ENCODE measurements at regions not wholly inside any gene's neighbourhood (a gene's known extent, or its start where the extent isn't known, plus 50 kb on each side); places are given as distances from the start of the nearest gene placed in this dataset.

DNA sequence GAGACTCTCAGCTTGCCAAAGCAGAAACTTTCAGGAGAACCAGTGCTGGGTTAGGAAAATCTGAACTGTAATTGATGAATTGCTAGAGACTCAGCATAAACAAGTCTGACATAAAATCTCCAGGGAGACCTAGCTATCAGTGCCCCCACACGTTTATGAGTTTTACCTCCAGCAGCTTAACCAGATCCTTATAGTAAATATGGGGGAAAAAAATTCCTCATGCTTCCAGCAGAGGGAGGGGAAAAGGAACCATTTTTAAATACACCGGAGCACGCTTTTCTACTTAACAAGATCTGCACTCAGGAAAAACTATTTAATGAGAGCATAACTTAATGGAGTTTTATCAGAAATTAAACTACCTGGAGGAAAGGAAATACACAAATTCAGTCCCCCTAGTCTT is 1040.7 kb upstream of the INTU start:
- intact Hi-C loops (cut with DNase I), result no loop called here
- Histone ChIP-seq H3K36me3 (replicated peaks in 1 of 2) (no peaks in the 10 kb centered on the region), H3K9me3 (replicated peaks in 1 of 3) (no peaks in the 10 kb centered on the region), H3K27me3 (no peaks in the 10 kb centered on the region), H3K27ac (no peak overlapping the region), H3K4me1 (replicated peaks in 1 of 2) (no peaks in the 10 kb centered on the region), H3K4me3 (no peak overlapping the region)
- 59 to 64% (median 62%) methylated on average over 3 of the region's 3 CpGs for WGBS, 4 donors
- no peak for TF ChIP-seq POLR2A (IDR thresholded peaks at IDR 0.05)
- TF ChIP-seq, protein P1, sequence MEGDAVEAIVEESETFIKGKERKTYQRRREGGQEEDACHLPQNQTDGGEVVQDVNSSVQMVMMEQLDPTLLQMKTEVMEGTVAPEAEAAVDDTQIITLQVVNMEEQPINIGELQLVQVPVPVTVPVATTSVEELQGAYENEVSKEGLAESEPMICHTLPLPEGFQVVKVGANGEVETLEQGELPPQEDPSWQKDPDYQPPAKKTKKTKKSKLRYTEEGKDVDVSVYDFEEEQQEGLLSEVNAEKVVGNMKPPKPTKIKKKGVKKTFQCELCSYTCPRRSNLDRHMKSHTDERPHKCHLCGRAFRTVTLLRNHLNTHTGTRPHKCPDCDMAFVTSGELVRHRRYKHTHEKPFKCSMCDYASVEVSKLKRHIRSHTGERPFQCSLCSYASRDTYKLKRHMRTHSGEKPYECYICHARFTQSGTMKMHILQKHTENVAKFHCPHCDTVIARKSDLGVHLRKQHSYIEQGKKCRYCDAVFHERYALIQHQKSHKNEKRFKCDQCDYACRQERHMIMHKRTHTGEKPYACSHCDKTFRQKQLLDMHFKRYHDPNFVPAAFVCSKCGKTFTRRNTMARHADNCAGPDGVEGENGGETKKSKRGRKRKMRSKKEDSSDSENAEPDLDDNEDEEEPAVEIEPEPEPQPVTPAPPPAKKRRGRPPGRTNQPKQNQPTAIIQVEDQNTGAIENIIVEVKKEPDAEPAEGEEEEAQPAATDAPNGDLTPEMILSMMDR (IDR thresholded peaks at IDR 0.05), result peak in 1 of 6 experiments; percentile 10
- DNase-seq, result no peak

DNA sequence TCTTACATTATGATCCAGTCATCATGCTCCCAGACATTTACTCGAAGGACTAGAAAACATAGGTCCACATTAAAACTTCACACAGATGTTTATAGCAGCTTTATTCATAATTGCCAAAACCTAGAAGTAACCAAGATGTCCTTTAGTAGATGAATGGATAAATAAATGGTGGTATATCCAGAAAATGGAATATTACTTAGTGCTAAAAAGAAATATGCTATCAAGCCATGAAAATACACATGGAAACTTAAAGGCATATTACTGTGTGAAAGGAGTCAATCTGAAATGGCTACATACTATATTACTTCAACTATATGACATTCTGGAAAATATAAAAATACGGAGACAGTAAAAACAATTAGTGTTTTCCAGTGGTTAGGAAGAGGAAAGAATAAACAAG is 1039.1 kb upstream of the INTU start:
- H3K4me1 ChIP-seq (replicated peaks in 1 of 2), result no peaks in the 10 kb centered on the region
- no peaks in the 10 kb centered on the region for H3K27me3 ChIP-seq
- no peaks in the 10 kb centered on the region for H3K9me3 ChIP-seq (replicated peaks in 1 of 3)
- H3K4me3 ChIP-seq, result no peak overlapping the region
- DNase-seq, result no peak
- no peak for TF ChIP-seq POLR2A (IDR thresholded peaks at IDR 0.05)
- TF ChIP-seq, protein P1 (IDR thresholded peaks at IDR 0.05), result no peak
- 80 to 93% (median 85%) methylated on average over 2 of the region's 2 CpGs for WGBS, 4 donors
- intact Hi-C loops (cut with DNase I), result no loop called here
- H3K27ac ChIP-seq, result no peak overlapping the region
- no peaks in the 10 kb centered on the region for H3K36me3 ChIP-seq (replicated peaks in 1 of 2)

DNA sequence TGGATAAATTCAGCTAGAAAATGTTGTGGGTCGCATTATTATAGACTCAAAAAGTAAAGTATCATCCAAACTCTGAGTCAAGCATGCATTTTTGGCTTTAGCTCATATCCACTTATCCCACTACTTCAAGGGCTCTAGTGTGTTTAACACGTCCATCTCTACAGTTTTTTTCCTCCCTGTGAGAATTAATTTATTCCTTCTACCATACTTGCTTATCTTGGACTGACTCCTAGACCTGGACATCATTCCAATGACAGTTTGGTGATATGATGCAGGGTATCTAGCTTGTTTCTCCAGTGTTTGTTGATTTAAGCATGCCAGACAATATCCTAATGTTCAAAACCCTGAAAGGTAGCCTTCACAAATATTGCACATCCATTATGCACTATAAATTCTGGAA is 1037.1 kb upstream of the INTU start:
- Histone ChIP-seq H3K9me3 (replicated peaks in 1 of 3) (no peaks in the 10 kb centered on the region), H3K27me3 (no peaks in the 10 kb centered on the region), H3K36me3 (replicated peaks in 1 of 2) (no peaks in the 10 kb centered on the region), H3K4me1 (replicated peaks in 1 of 2) (no peaks in the 10 kb centered on the region), H3K4me3 (no peak overlapping the region), H3K27ac (no peak overlapping the region)
- WGBS, 4 donors, result 51 to 60% (median 54%) methylated on average over 2 of the region's 2 CpGs
- intact Hi-C loops (cut with DNase I), result no loop called here
- DNase-seq, result no peak
- TF ChIP-seq POLR2A (IDR thresholded peaks at IDR 0.05), result no peak
- TF ChIP-seq, protein P1 (IDR thresholded peaks at IDR 0.05), result no peak

DNA sequence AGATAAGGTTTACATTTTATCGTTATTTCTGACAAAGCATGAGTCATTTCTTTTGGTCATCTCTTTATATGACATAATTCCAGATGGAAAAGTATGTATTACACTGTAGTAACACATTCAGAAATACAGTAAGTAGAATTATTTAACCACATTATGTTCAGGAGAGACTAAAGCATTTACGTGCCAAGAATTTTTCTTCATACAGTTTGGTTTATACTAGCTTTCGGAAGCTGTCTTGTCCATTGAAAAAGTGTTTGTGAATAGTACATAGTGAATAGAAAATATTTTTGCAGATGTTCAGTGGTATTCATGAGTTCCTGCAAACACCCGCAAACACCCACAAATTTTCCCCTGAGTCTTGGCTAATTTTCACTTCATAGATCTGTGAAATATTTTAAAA is 1033.0 kb upstream of the INTU start:
- Histone ChIP-seq H3K27ac (no peak overlapping the region), H3K4me1 (replicated peaks in 1 of 2) (no peaks in the 10 kb centered on the region), H3K9me3 (replicated peaks in 1 of 3) (no peaks in the 10 kb centered on the region), H3K27me3 (no peaks in the 10 kb centered on the region), H3K36me3 (replicated peaks in 1 of 2) (no peaks in the 10 kb centered on the region), H3K4me3 (no peak overlapping the region)
- intact Hi-C loops (cut with DNase I), result no loop called here
- TF ChIP-seq, protein P1 (IDR thresholded peaks at IDR 0.05), result no peak
- WGBS, 4 donors, result 72 to 88% (median 80%) methylated on average over 4 of the region's 4 CpGs
- no peak for DNase-seq
